HG03521 (cell line): ENCODE measurements at regions not wholly inside any gene's neighbourhood (a gene's known extent, or its start where the extent isn't known, plus 50 kb on each side); places are given as distances from the start of the nearest gene placed in this dataset.
"Not testable (repeated sequence)": the region's sequence is repeated elsewhere in the genome, so short reads cannot be mapped to it uniquely, and the experiment has no call there.

Source experiments
- ATAC-seq: cut with Tn5 transposase; IDR thresholded peaks from one replicate; pipeline ENCODE4 v1.9.1; 2021; ENCODE audit warnings: mild to moderate bottlenecking, moderate library complexity; ENCODE audit not compliant: unreplicated experiment

DNA sequence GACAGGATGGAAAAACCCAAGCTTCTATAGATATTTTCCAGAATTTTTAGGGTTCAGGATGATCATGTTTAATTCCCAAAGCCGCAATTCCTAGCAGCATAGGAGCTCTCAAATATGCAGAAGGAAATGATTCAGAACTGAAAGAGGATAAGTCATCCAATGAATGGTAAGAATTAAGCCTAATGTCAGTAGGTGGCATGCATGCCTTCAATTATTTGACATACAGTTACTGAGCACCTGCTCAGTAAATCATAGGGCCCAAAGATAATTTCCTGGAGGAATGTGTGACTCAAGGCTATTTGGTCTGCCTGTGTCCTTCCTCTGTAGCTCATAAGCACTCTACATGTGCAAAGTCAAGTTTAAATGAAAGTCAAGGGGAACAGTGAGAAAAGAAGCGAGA lies 116.8 kb upstream of the SLC38A4 start:
- ATAC-seq: no peak

DNA sequence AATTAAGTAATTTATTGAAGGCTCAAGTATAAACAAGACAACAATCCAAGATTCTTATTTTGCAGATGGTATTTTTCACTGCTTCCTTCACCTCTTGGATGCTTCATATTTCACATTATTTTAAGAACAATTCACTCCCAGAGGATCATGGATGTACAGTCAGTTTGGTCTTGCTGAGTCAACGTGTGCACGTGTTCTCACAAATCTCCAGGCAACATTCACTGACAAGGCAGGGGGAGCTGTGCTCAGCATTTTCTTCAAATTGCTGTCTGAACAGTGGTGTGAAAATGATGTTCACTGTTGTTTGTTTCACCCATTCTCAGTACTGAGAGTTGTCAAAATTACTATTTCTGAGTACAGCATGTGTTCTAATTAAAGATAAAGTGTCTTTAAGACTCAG lies 118.3 kb upstream of the SLC38A4 start:
- ATAC-seq: no peak

DNA sequence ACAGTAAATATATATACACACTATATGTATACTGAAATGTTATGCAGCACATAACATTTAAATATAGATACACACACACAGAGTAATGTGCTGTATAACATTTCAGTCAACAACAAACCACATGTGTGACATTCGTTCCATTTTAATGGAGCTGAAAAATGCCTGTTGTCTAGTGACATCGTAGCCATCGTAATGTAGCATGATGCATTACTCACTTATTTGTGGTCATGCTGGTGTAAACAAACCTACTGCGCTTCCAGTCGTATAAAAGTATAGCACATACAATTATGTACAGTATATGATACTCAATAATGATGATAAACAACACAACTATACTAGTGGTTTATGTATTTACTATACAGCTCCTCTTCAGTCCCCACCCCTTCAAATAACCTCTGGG lies 119.0 kb upstream of the SLC38A4 start:
- no peak for ATAC-seq

GRCh38 chr12:46945591-46945990 lies 119.8 kb upstream of the SLC38A4 start:
- ATAC-seq: no peak

DNA sequence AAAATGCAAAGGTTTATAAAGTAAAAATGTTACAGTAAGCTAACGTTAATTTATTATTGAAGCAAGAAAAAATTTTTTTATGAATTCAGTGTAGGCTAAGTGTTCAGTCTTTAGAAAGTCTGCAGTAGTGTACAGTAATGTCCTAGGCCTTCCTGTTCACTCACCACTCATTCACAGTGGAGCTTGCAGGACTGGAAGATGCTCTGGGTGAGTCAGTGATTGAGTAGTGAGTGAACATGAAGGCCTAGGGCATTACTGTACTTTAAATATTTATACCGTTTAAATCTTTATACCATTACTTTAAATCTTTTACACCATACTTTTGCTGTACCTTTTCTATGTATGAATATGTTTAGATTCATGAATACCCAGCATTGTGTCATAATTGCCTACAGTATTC lies 120.3 kb upstream of the SLC38A4 start:
- no peak for ATAC-seq

DNA sequence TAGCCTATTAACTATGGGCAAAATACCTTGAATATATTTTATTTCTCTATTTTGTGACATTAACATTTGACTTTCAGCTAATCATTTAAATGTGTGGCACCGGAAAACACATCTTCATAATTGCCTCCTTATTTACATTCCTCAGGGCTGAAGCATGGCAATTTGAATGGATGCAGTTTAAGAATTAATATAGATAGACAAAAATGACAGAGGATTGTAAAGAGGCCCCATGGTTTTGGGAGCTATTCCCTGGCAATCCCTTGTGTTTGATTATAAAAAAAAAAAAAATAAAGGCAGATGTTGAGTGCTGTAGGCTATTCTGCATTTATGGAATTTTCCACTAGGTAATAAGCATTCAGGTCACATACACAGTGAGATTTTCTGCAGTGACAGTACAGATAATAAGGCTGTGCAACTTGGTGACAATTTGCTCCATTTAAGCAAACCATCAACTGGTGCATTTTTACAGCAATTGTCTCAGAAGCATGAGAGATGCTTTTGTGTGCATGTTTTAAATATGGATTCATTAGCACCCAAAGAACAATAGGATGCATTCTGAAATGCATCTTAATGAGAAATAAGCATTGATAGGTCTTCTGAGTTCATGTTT lies 123.2 kb upstream of the SLC38A4 start:
- ATAC-seq: no peak

DNA sequence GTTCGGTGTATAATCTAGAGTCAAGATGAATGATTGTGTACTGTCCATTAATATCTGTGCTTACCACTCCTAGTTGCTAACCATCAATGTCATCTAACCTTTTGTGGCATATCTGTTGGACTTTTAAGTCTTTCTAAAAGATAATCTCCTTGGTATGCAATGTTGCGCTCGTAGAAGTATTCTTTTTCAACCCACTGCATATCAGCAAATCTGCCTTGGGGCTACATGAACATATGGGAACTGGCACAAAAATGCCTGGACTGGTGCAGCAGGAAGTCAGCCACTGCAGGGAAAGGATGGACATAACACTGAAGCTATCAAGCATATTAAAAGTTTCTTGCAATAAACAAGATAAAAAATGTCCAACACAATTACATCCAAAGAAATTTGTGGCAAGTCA lies 124.3 kb upstream of the SLC38A4 start:
- ATAC-seq: no peak

DNA sequence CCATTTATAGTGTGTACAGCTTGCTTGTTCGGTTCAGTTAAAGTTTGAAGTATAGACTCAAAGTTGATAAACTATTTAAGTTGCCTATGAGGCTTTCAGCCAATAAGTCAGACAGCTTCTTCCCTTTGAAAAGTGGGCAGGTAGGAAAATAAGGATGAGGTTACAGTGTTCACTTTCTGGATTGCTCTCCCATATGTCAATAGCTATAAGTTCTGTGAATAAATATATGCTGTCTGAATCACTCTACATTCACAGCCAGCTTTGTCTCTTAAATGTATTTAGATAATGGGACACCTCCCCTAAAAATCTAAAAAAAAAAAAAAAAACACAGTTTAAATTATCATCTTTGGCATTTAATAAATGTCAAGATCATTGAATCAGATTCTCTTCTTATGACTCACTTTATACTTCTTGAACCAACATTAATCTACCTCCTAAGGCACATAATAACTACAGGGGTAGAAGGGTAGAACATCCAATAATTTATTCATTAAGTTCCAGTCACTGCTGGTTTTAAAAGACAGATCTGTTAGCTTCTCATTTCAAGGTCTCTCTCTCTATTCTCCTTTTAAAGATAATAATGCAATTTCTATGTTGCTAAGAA lies 126.4 kb upstream of the PCED1B start:
- no peak for ATAC-seq

GRCh38 chr12:46956451-46957035 lies 122.9 kb upstream of the PCED1B start:
- no peak for ATAC-seq

- ATAC-seq: no peak
Measured at GRCh38 chr12:46958053-46958452, 121.4 kb upstream of the PCED1B start.

GRCh38 chr12:46958599-46959290 lies 120.7 kb upstream of the PCED1B start:
- ATAC-seq: no peak

DNA sequence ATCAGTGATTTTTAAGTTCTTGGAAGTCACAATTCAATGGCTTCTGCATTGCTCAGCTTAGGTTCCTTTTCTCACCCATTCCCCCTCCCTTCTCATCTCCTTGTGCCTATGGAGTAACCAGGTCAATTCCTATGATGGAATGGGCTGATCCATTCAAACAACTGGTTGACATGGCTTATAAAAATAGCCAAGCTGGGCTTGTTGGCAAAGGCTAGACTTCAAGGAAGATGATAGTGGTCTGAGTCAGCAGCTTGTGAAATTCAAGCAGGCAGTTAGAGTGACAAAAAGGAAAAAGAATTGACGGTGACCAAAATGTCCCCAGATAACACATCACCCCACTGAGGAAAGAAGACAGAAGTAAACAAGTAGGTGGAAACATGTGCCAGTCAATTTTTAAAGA lies 119.9 kb upstream of the PCED1B start:
- ATAC-seq: no peak

- ATAC-seq: no peak
Measured at GRCh38 chr12:46960681-46961080, 118.7 kb upstream of the PCED1B start.

GRCh38 chr12:46963191-46963590 lies 116.2 kb upstream of the PCED1B start:
- no peak for ATAC-seq

DNA sequence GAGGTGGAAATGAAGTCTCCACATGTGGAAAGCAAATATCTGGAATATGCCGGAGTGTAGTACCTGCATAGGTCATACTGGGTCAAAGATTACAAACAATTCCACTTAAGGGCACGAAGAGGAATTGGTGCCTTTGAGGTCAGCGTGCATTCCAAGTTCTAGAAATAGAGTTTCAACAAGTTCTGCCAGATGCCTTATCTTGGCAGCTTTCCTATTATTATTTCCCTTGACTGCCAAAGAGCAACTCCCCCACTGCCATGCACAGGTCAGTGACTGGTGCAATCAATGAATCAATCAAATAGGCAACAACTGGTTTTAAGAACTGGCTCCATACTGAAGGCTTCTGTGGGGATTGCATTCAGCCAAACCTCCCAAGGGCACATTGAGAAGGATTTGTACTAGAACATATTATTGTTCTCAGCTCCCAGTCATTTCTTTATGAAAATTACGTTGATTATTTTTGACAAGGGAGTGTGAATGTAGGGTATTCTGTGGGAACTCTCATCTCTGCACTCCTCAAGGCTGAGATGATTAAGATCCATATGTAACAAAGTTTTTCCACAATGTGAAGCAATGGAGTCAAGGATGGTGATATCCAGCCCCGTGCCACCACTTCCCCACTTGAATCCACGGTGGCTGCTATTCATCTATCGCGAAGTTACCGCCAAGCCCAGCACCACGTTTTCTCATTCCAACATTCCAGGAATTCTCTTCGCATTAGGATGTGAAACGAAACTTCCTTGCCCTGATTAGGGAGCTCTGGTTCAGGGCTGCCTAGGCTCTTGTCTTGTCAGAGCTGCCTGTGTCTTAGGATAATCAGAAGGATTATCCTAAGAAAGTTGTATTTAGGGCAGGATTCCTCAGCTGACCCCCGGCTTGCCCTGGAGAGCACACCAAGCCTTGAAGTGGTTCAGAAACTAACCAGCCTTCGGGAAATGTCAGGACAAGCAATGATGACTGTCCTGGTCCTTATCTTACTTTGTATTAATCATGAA lies 115.1 kb upstream of the PCED1B start:
- ATAC-seq: no peak

DNA sequence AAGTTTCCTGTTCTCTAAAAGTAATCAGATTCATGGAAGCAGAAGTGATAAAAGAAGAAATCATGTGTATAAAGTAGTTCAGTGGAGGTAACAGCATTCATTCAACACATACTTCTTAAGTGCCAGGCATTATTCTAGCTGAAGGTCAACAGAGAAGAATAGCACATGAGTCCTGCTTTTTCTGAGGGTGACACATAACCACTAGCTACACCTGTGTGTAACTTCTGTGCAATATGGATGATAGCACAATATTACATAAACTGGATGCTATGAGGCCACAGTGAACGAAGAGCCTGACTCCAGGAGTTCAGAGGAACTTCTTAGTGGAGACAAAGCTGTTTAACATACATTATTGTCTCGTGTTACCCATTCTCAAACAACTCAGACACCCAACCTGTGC lies 114.3 kb upstream of the PCED1B start:
- no peak for ATAC-seq

DNA sequence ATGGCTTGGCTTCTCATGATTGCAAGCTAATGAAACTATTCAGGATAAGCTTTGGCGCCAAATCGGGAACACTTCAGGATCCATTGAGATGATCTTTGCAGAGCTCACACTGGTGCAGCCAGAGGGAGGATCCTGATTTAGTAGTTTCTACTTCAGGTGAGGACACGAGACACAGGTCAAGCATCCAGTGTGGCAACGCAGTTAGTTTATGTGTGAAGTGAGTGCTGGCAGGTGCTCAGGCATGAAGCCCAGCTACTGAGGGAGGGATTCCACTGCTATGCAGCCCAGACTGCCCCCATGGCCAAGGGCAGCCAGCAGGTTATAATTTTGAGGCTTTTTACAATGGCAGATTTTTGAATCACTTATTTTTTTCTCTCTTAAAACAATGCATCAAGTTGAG lies 113.5 kb upstream of the PCED1B start:
- no peak for ATAC-seq

GRCh38 chr12:46970636-46971035 lies 108.8 kb upstream of the PCED1B start:
- no peak for ATAC-seq

GRCh38 chr12:46973937-46974336 lies 105.5 kb upstream of the PCED1B start:
- ATAC-seq: not testable (repeated sequence)

- no peak for ATAC-seq
Measured at GRCh38 chr12:46977871-46978375, 101.5 kb upstream of the PCED1B start.

DNA sequence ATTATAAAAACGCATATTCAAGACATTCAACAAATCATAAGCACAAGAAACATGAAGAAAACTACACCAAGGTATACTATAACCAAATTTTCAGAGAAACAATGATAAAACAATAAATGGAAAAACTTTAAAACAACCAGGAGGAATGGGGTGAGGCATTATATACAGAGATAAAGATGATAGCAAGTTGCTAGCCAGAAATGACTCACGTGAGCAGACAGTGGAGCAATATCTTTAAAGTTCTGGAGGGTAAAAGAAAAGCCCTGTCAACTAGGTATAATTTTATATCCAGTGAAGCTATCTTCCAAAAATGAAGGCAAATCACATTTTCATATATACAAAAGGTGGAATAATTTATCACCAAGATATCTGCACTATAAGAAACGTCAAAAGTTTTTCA lies 97.8 kb upstream of the PCED1B start:
- ATAC-seq: no peak
